ENCODE measurements at regions not wholly inside any gene's neighbourhood (a gene's known extent, or its start where the extent isn't known, plus 50 kb on each side); places are given as distances from the start of the nearest gene placed in this dataset.
A peak's percentile ranks its signal among the peaks of the same experiment; 100 is the strongest.

DNA sequence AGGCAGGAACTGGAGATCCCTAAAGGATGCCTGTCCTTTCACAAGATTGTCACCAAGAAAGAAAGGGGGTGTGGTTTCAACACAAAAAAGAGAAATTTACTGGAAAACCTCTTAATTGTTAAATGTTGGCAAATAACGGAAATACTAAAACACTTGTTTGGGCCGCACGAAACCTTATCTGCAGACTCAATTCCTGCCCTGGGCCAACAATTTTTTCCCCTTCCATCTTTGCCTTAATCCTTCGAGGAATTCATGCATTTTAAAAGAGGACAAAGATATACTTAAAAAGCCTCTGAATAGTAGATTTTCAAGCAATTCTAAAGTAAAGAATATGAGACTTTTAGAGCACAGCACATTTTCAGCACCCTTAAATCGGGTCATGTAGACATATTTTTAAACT lies 366.2 kb downstream of the DUSP6 start:
- H3K36me3 ChIP-seq (replicated peaks in 1 of 2; ENCODE audit: control insufficient read depth in 2 of 2, insufficient read depth in 2 of 2, low read length in 2 of 2) = no peaks in the 10 kb centered on the region
- no peak overlapping the region for H3K9ac ChIP-seq (ENCODE audit: low read depth, low read length, poor library complexity)
- H3K4me2 ChIP-seq (ENCODE audit: insufficient read depth, low read length, poor library complexity, severe bottlenecking) = no peak overlapping the region
- no peak overlapping the region for H2BK15ac ChIP-seq (ENCODE audit: low read length)
- no peak overlapping the region for H3K27ac ChIP-seq (replicated peaks; ENCODE audit: low read length)
- WGBS, 2 donors (ENCODE audit: extremely low coverage in 2 of 2, insufficient read length in 2 of 2, insufficient replicate concordance in 1 of 2) = no CpG with 5 or more reads among the region's 5 CpGs
- no peaks in the 10 kb centered on the region for H3K27me3 ChIP-seq (ENCODE audit: control insufficient read depth in 3 of 3, insufficient read depth in 3 of 3, low read depth in 1 of 3, low read length in 3 of 3)
- no peak overlapping the region for H2BK120ac ChIP-seq (ENCODE audit: low read depth, low read length)
- H2AFZ ChIP-seq (ENCODE audit: low read length) = peak overlapping the region; percentile 26
- peaks cover 0 to 4% of the 10 kb centered on the region in 2 donors for H3K4me1 ChIP-seq (ENCODE audit: control insufficient read depth in 2 of 2, insufficient read depth in 1 of 2, low read depth in 1 of 2, low read length in 2 of 2)
- no peaks in the 10 kb centered on the region for H3K79me1 ChIP-seq (ENCODE audit: low read depth, low read length)
- DNase-seq (ENCODE audit: low spot score) = no peak
- H4K8ac ChIP-seq (ENCODE audit: low read depth, low read length) = no peak overlapping the region
- H3K9me3 ChIP-seq (replicated peaks in 1 of 2; ENCODE audit: control insufficient read depth in 2 of 2, insufficient read depth in 1 of 2, low read depth in 1 of 2, low read length in 2 of 2) = no peaks in the 10 kb centered on the region
- no peak overlapping the region for H4K91ac ChIP-seq (ENCODE audit: low read depth, low read length, poor library complexity)
- H3K4me3 ChIP-seq (ENCODE audit: low read length in 2 of 2) = no peak overlapping the region
- H3K14ac ChIP-seq (ENCODE audit: low read length) = no peak overlapping the region
- no peak overlapping the region for H3K18ac ChIP-seq (ENCODE audit: low read length)
- H3K23ac ChIP-seq (ENCODE audit: low read depth, low read length, poor library complexity) = no peak overlapping the region
- no peak overlapping the region for H2BK12ac ChIP-seq (ENCODE audit: low read length)
- no peak overlapping the region for H2AK5ac ChIP-seq (ENCODE audit: low read depth, low read length)
- no peak overlapping the region for H3K4ac ChIP-seq (ENCODE audit: low read length)
- H2BK5ac ChIP-seq (ENCODE audit: low read length) = no peak overlapping the region

GRCh38 chr12:88985631-88986030 lies 366.7 kb downstream of the DUSP6 start:
- no peak overlapping the region for H3K27ac ChIP-seq (replicated peaks; ENCODE audit: low read length)
- H2BK5ac ChIP-seq (ENCODE audit: low read length) = no peak overlapping the region
- no peak overlapping the region for H3K4me3 ChIP-seq (ENCODE audit: low read length in 2 of 2)
- H3K23ac ChIP-seq (ENCODE audit: low read depth, low read length, poor library complexity) = no peak overlapping the region
- H3K36me3 ChIP-seq (replicated peaks in 1 of 2; ENCODE audit: control insufficient read depth in 2 of 2, insufficient read depth in 2 of 2, low read length in 2 of 2) = no peaks in the 10 kb centered on the region
- H2AK5ac ChIP-seq (ENCODE audit: low read depth, low read length) = no peak overlapping the region
- no peak overlapping the region for H3K4me2 ChIP-seq (ENCODE audit: insufficient read depth, low read length, poor library complexity, severe bottlenecking)
- no peaks in the 10 kb centered on the region for H3K27me3 ChIP-seq (ENCODE audit: control insufficient read depth in 3 of 3, insufficient read depth in 3 of 3, low read depth in 1 of 3, low read length in 3 of 3)
- no peak overlapping the region for H3K9ac ChIP-seq (ENCODE audit: low read depth, low read length, poor library complexity)
- no peaks in the 10 kb centered on the region for H3K79me1 ChIP-seq (ENCODE audit: low read depth, low read length)
- H3K14ac ChIP-seq (ENCODE audit: low read length) = no peak overlapping the region
- no peak overlapping the region for H2AFZ ChIP-seq (ENCODE audit: low read length)
- no peaks in the 10 kb centered on the region for H3K9me3 ChIP-seq (replicated peaks in 1 of 2; ENCODE audit: control insufficient read depth in 2 of 2, insufficient read depth in 1 of 2, low read depth in 1 of 2, low read length in 2 of 2)
- H4K8ac ChIP-seq (ENCODE audit: low read depth, low read length) = no peak overlapping the region
- H3K4ac ChIP-seq (ENCODE audit: low read length) = no peak overlapping the region
- H3K4me1 ChIP-seq (ENCODE audit: control insufficient read depth in 2 of 2, insufficient read depth in 1 of 2, low read depth in 1 of 2, low read length in 2 of 2) = peaks cover 0 to 4% of the 10 kb centered on the region in 2 donors
- H3K18ac ChIP-seq (ENCODE audit: low read length) = no peak overlapping the region
- WGBS, 2 donors (ENCODE audit: extremely low coverage in 2 of 2, insufficient read length in 2 of 2, insufficient replicate concordance in 1 of 2) = no CpG with 5 or more reads among the region's 3 CpGs
- no peak overlapping the region for H2BK12ac ChIP-seq (ENCODE audit: low read length)
- no peak overlapping the region for H2BK15ac ChIP-seq (ENCODE audit: low read length)
- H4K91ac ChIP-seq (ENCODE audit: low read depth, low read length, poor library complexity) = no peak overlapping the region
- DNase-seq (ENCODE audit: low spot score) = no peak
- no peak overlapping the region for H2BK120ac ChIP-seq (ENCODE audit: low read depth, low read length)

DNA sequence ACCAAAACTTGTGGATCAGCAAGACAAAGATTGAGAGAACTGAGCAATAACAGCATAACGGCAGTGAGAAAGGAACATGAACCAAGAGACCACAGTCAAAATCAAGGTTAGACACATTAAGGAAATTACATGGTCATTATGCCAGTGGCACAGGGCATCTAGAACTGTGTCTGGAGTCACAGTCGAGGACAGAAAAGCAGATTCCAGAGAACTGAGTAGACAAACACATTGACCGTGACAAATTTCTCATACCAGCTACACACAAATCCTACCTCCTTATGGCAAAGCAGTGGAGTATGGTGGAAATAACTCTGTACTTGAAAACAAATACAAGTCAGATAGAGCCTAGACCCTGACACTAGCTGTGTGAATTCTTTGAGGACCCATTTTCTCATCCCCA lies 367.3 kb downstream of the DUSP6 start:
- Histone ChIP-seq H3K23ac (ENCODE audit: low read depth, low read length, poor library complexity) (no peak overlapping the region), H3K27ac (replicated peaks; ENCODE audit: low read length) (no peak overlapping the region)
- no peak for DNase-seq (ENCODE audit: low spot score)

GRCh38 chr12:88982694-88983093 lies 369.6 kb downstream of the DUSP6 start:
- Histone ChIP-seq H4K8ac (ENCODE audit: low read depth, low read length) (no peak overlapping the region), H3K4me3 (ENCODE audit: low read length in 2 of 2) (no peak overlapping the region), H3K18ac (ENCODE audit: low read length) (no peak overlapping the region), H3K27ac (replicated peaks; ENCODE audit: low read length) (no peak overlapping the region), H2AK5ac (ENCODE audit: low read depth, low read length) (no peak overlapping the region), H3K4ac (ENCODE audit: low read length) (no peak overlapping the region), H2BK12ac (ENCODE audit: low read length) (no peak overlapping the region), H3K14ac (ENCODE audit: low read length) (no peak overlapping the region), H3K4me1 (ENCODE audit: control insufficient read depth in 2 of 2, insufficient read depth in 1 of 2, low read depth in 1 of 2, low read length in 2 of 2) (peaks cover 0 to 4% of the 10 kb centered on the region in 2 donors), H3K23ac (ENCODE audit: low read depth, low read length, poor library complexity) (no peak overlapping the region), H2BK15ac (ENCODE audit: low read length) (no peak overlapping the region), H3K4me2 (ENCODE audit: insufficient read depth, low read length, poor library complexity, severe bottlenecking) (no peak overlapping the region), H2AFZ (ENCODE audit: low read length) (no peak overlapping the region), H3K27me3 (ENCODE audit: control insufficient read depth in 3 of 3, insufficient read depth in 3 of 3, low read depth in 1 of 3, low read length in 3 of 3) (no peaks in the 10 kb centered on the region), H2BK5ac (ENCODE audit: low read length) (no peak overlapping the region), H3K9me3 (replicated peaks in 1 of 2; ENCODE audit: control insufficient read depth in 2 of 2, insufficient read depth in 1 of 2, low read depth in 1 of 2, low read length in 2 of 2) (no peaks in the 10 kb centered on the region), H2BK120ac (ENCODE audit: low read depth, low read length) (no peak overlapping the region), H4K91ac (ENCODE audit: low read depth, low read length, poor library complexity) (no peak overlapping the region), H3K79me1 (ENCODE audit: low read depth, low read length) (no peaks in the 10 kb centered on the region), H3K36me3 (replicated peaks in 1 of 2; ENCODE audit: control insufficient read depth in 2 of 2, insufficient read depth in 2 of 2, low read length in 2 of 2) (no peaks in the 10 kb centered on the region), H3K9ac (ENCODE audit: low read depth, low read length, poor library complexity) (no peak overlapping the region)
- DNase-seq (ENCODE audit: low spot score) = no peak
- WGBS, 2 donors (ENCODE audit: extremely low coverage in 2 of 2, insufficient read length in 2 of 2, insufficient replicate concordance in 1 of 2) = no CpG with 5 or more reads among the region's 1 CpG

More for the DNA sequence above, 367.3 kb downstream of the DUSP6 start:
- no peak overlapping the region for H3K18ac ChIP-seq (ENCODE audit: low read length)
- WGBS, 2 donors (ENCODE audit: extremely low coverage in 2 of 2, insufficient read length in 2 of 2, insufficient replicate concordance in 1 of 2) = no CpG with 5 or more reads among the region's 3 CpGs
- H3K4me3 ChIP-seq (ENCODE audit: low read length in 2 of 2) = no peak overlapping the region
- no peaks in the 10 kb centered on the region for H3K27me3 ChIP-seq (ENCODE audit: control insufficient read depth in 3 of 3, insufficient read depth in 3 of 3, low read depth in 1 of 3, low read length in 3 of 3)
- peaks cover 0 to 4% of the 10 kb centered on the region in 2 donors for H3K4me1 ChIP-seq (ENCODE audit: control insufficient read depth in 2 of 2, insufficient read depth in 1 of 2, low read depth in 1 of 2, low read length in 2 of 2)
- no peak overlapping the region for H2BK15ac ChIP-seq (ENCODE audit: low read length)
- no peak overlapping the region for H3K9ac ChIP-seq (ENCODE audit: low read depth, low read length, poor library complexity)
- no peaks in the 10 kb centered on the region for H3K36me3 ChIP-seq (replicated peaks in 1 of 2; ENCODE audit: control insufficient read depth in 2 of 2, insufficient read depth in 2 of 2, low read length in 2 of 2)
- no peak overlapping the region for H3K4me2 ChIP-seq (ENCODE audit: insufficient read depth, low read length, poor library complexity, severe bottlenecking)
- no peaks in the 10 kb centered on the region for H3K79me1 ChIP-seq (ENCODE audit: low read depth, low read length)
- no peak overlapping the region for H4K8ac ChIP-seq (ENCODE audit: low read depth, low read length)
- no peaks in the 10 kb centered on the region for H3K9me3 ChIP-seq (replicated peaks in 1 of 2; ENCODE audit: control insufficient read depth in 2 of 2, insufficient read depth in 1 of 2, low read depth in 1 of 2, low read length in 2 of 2)
- H3K14ac ChIP-seq (ENCODE audit: low read length) = no peak overlapping the region
- H2BK12ac ChIP-seq (ENCODE audit: low read length) = no peak overlapping the region
- no peak overlapping the region for H2AFZ ChIP-seq (ENCODE audit: low read length)
- no peak overlapping the region for H2BK5ac ChIP-seq (ENCODE audit: low read length)
- no peak overlapping the region for H2BK120ac ChIP-seq (ENCODE audit: low read depth, low read length)
- H4K91ac ChIP-seq (ENCODE audit: low read depth, low read length, poor library complexity) = no peak overlapping the region
- H3K4ac ChIP-seq (ENCODE audit: low read length) = no peak overlapping the region
- no peak overlapping the region for H2AK5ac ChIP-seq (ENCODE audit: low read depth, low read length)

Data from neuronal stem cell (in vitro differentiated cells).